Spinal cord (tissue), 9 donors: ENCODE measurements at regions not wholly inside any gene's neighbourhood (a gene's known extent, or its start where the extent isn't known, plus 50 kb on each side); places are given as distances from the start of the nearest gene placed in this dataset.
"Not testable (repeated sequence)": the region's sequence is repeated elsewhere in the genome, so short reads cannot be mapped to it uniquely, and the experiment has no call there.

ENCODE experiments used
- DNase-seq, 6 donors: peaks; one replicate each; pipeline versions ENCODE4 v3.0.0 to v3.0.0-alpha.2; 2013 to 2015; ENCODE audit warnings: low spot score in 6 of 6, low read depth in 4 of 6
- H3K27ac ChIP-seq: one replicate; pipeline ENCODE4 v1.5.1; 2013; ENCODE audit warnings: low read depth, low read length, control low read depth
- H3K27me3 ChIP-seq: one replicate; pipeline ENCODE4 v1.6.1; 2013; ENCODE audit warnings: low read length; ENCODE audit not compliant: control insufficient read depth, insufficient read depth
- H3K36me3 ChIP-seq: one replicate; pipeline ENCODE4 v1.6.1; 2013; ENCODE audit warnings: low read length; ENCODE audit not compliant: control insufficient read depth, insufficient read depth
- H3K4me1 ChIP-seq: one replicate; pipeline ENCODE4 v1.6.1; 2013; ENCODE audit warnings: low read length; ENCODE audit not compliant: control insufficient read depth, insufficient read depth
- H3K4me3 ChIP-seq: one replicate; pipeline ENCODE4 v1.5.1; 2013; ENCODE audit warnings: low read depth, low read length, control low read depth
- H3K9me3 ChIP-seq: one replicate; pipeline ENCODE4 v1.6.1; 2013; ENCODE audit warnings: low read length; ENCODE audit not compliant: control insufficient read depth, insufficient read depth
- WGBS: methylation state at CpG from one replicate; pipeline ENCODE4 v1.1.5; 2013; ENCODE audit warnings: missing lambda C conversion rate; ENCODE audit not compliant: insufficient coverage; 5-methylcytosine and 5-hydroxymethylcytosine counted together
- donor health status: healthy.

GRCh38 chr1:121517586-121518230 lies 332.9 kb downstream of the SRGAP2C start:
- DNase-seq, result no peak
- Histone ChIP-seq H3K9me3 (no peaks in the 10 kb centered on the region), H3K4me1 (peaks cover 9% of the 10 kb centered on the region), H3K27ac (no peak overlapping the region), H3K27me3 (peaks cover 2% of the 10 kb centered on the region), H3K36me3 (no peaks in the 10 kb centered on the region), H3K4me3 (no peak overlapping the region)
- 92% methylated on average over 1 of the region's 9 CpGs for WGBS

GRCh38 chr1:121518726-121519041 lies 333.9 kb downstream of the SRGAP2C start:
- peak in 1 of 6 donors; percentile 13 for DNase-seq
- Histone ChIP-seq H3K4me3 (peak overlapping the region; percentile 33), H3K36me3 (no peaks in the 10 kb centered on the region), H3K27ac (no peak overlapping the region), H3K4me1 (peaks cover 9% of the 10 kb centered on the region), H3K27me3 (peaks cover 2% of the 10 kb centered on the region), H3K9me3 (no peaks in the 10 kb centered on the region)
- 24% methylated on average over 7 of the region's 8 CpGs for WGBS

- peak overlapping the region; percentile 33 for H3K4me3 ChIP-seq
- DNase-seq, result peak; percentile 54 to 97 (median 71)
- under 1% methylated on average over 75 of the region's 75 CpGs for WGBS
- no peak overlapping the region for H3K27ac ChIP-seq
- peaks cover 9% of the 10 kb centered on the region for H3K4me1 ChIP-seq
- peaks cover 2% of the 10 kb centered on the region for H3K27me3 ChIP-seq
- H3K36me3 ChIP-seq, result no peaks in the 10 kb centered on the region
- H3K9me3 ChIP-seq, result no peaks in the 10 kb centered on the region
Observed at GRCh38 chr1:121519042-121519755, 334.4 kb downstream of the SRGAP2C start.

- not testable (repeated sequence) for H3K27ac ChIP-seq, H3K27me3 ChIP-seq, DNase-seq, H3K4me1 ChIP-seq, H3K36me3 ChIP-seq, H3K9me3 ChIP-seq
- peak overlapping the region; percentile 33 for H3K4me3 ChIP-seq
- 43% methylated on average over 8 of the region's 19 CpGs for WGBS
Observed at GRCh38 chr1:121519756-121520286, 335.0 kb downstream of the SRGAP2C start.

GRCh38 chr1:121522061-121522759 lies 337.4 kb downstream of the SRGAP2C start:
- Histone ChIP-seq H3K4me1 (peaks cover 9% of the 10 kb centered on the region), H3K4me3 (no peak overlapping the region), H3K27ac (no peak overlapping the region), H3K9me3 (no peaks in the 10 kb centered on the region), H3K36me3 (no peaks in the 10 kb centered on the region), H3K27me3 (peaks cover 2% of the 10 kb centered on the region)
- no peak for DNase-seq
- no CpG with 5 or more reads among the region's 5 CpGs for WGBS

GRCh38 chr1:121523112-121523511 lies 338.3 kb downstream of the SRGAP2C start:
- not testable (repeated sequence) for H3K27me3 ChIP-seq, H3K9me3 ChIP-seq, H3K27ac ChIP-seq, H3K4me3 ChIP-seq, H3K36me3 ChIP-seq, H3K4me1 ChIP-seq, DNase-seq
- no CpG with 5 or more reads among the region's 4 CpGs for WGBS

- no peak overlapping the region for H3K27ac ChIP-seq
- H3K27me3 ChIP-seq, result no peaks in the 10 kb centered on the region
- no peak for DNase-seq
- WGBS, result 50% methylated on average over 2 of the region's 4 CpGs
- no peak overlapping the region for H3K4me3 ChIP-seq
- H3K36me3 ChIP-seq, result no peaks in the 10 kb centered on the region
- no peaks in the 10 kb centered on the region for H3K9me3 ChIP-seq
- no peaks in the 10 kb centered on the region for H3K4me1 ChIP-seq
Observed at GRCh38 chr1:121525355-121525754, 340.6 kb downstream of the SRGAP2C start.

GRCh38 chr1:121528958-121529357 lies 344.2 kb downstream of the SRGAP2C start:
- H3K27ac ChIP-seq, DNase-seq: not testable (repeated sequence)

GRCh38 chr1:121530026-121530425 lies 345.3 kb downstream of the SRGAP2C start:
- no CpG with 5 or more reads among the region's 2 CpGs for WGBS
- H3K36me3 ChIP-seq, H3K27me3 ChIP-seq, DNase-seq, H3K4me1 ChIP-seq, H3K9me3 ChIP-seq, H3K27ac ChIP-seq, H3K4me3 ChIP-seq: not testable (repeated sequence)

More at GRCh38 chr1:121528958-121529357, 344.2 kb downstream of the SRGAP2C start:
- H3K36me3 ChIP-seq, H3K27me3 ChIP-seq, H3K9me3 ChIP-seq, H3K4me1 ChIP-seq, H3K4me3 ChIP-seq: not testable (repeated sequence)
